ENCODE measurements at regions not wholly inside any gene's neighbourhood (a gene's known extent, or its start where the extent isn't known, plus 50 kb on each side); places are given as distances from the start of the nearest gene placed in this dataset.

GRCh38 chr3:184659797-184660301, 52.0 kb downstream of the MAGEF1 start:
- ChIA-PET CTCF (no interaction called here), POLR2A (no interaction called here)

- POLR2A ChIA-PET = no interaction called here
- CTCF ChIA-PET = no interaction called here
Observed at GRCh38 chr3:184658223-184658928, 53.5 kb downstream of the MAGEF1 start.

- ChIA-PET POLR2A (no interaction called here), CTCF (interaction anchor here (0.6 to 0.8 kb wide), 3 partner anchors 9 to 166 kb away, joined by 3 read pairs; no protein-coding TSS in a partner anchor)
Observed at GRCh38 chr3:184656829-184657681, 54.8 kb downstream of the MAGEF1 start.

GRCh38 chr3:184656458-184656828, 55.4 kb downstream of the MAGEF1 start:
- ChIA-PET CTCF (interaction anchor here (0.6 to 0.8 kb wide), 2 partner anchors 9 to 20 kb away, joined by 3 read pairs; no protein-coding TSS in a partner anchor), POLR2A (no interaction called here)

GRCh38 chr3:184655597-184655996, 56.3 kb downstream of the MAGEF1 start:
- CTCF ChIA-PET = no interaction called here
- POLR2A ChIA-PET = no interaction called here

GRCh38 chr3:184654375-184654774, 57.5 kb downstream of the MAGEF1 start:
- ChIA-PET POLR2A (no interaction called here), CTCF (no interaction called here)

GRCh38 chr3:184652465-184652864, 59.4 kb downstream of the MAGEF1 start:
- ChIA-PET POLR2A (no interaction called here), CTCF (interaction anchor here (0.6 kb wide), 1 partner anchor 572 kb away, joined by 7 read pairs; no protein-coding TSS in a partner anchor)

GRCh38 chr3:184651904-184652303, 60.0 kb downstream of the MAGEF1 start:
- CTCF ChIA-PET = no interaction called here
- POLR2A ChIA-PET = no interaction called here

GRCh38 chr3:184648636-184649035, 63.2 kb downstream of the MAGEF1 start:
- CTCF ChIA-PET = no interaction called here
- POLR2A ChIA-PET = no interaction called here

GRCh38 chr3:184647405-184647936, 64.4 kb downstream of the MAGEF1 start:
- POLR2A ChIA-PET = no interaction called here

GRCh38 chr3:184645336-184645735, 66.5 kb downstream of the MAGEF1 start:
- POLR2A ChIA-PET = no interaction called here
- CTCF ChIA-PET = no interaction called here

More at GRCh38 chr3:184647405-184647936, 64.4 kb downstream of the MAGEF1 start:
- CTCF ChIA-PET = interaction anchor here (0.6 kb wide), 1 partner anchor 653 kb away, joined by 6 read pairs; no protein-coding TSS in a partner anchor

GRCh38 chr3:184643442-184643841, 68.4 kb downstream of the MAGEF1 start:
- POLR2A ChIA-PET = no interaction called here
- CTCF ChIA-PET = no interaction called here

- POLR2A ChIA-PET = no interaction called here
- CTCF ChIA-PET = no interaction called here
Observed at GRCh38 chr3:184642631-184643285, 69.1 kb downstream of the MAGEF1 start.

GRCh38 chr3:184641430-184641829, 70.4 kb downstream of the MAGEF1 start:
- POLR2A ChIA-PET = no interaction called here

GRCh38 chr3:184639351-184639750, 72.5 kb downstream of the MAGEF1 start:
- ChIA-PET CTCF (no interaction called here), POLR2A (no interaction called here)

More at GRCh38 chr3:184641430-184641829, 70.4 kb downstream of the MAGEF1 start:
- CTCF ChIA-PET = no interaction called here

- POLR2A ChIA-PET = no interaction called here
- CTCF ChIA-PET = no interaction called here
Observed at GRCh38 chr3:184637705-184638104, 74.2 kb downstream of the MAGEF1 start.

- ChIA-PET POLR2A (no interaction called here), CTCF (interaction anchor here (1.0 kb wide), 1 partner anchor 76 kb away, joined by 4 read pairs; the partner anchor contains the start of gene EPHB3)
Observed at GRCh38 chr3:184636741-184637316, 75.0 kb downstream of the MAGEF1 start.

GRCh38 chr3:184635774-184636173, 74.2 kb downstream of the EPHB3 start:
- ChIA-PET CTCF (interaction anchor here (0.7 to 1.0 kb wide), 2 partner anchors 21 to 75 kb away, joined by 3 to 4 read pairs; partner anchors contain the start of gene EPHB3), POLR2A (no interaction called here)

GRCh38 chr3:184635126-184635525, 73.5 kb downstream of the EPHB3 start:
- CTCF ChIA-PET = no interaction called here
- POLR2A ChIA-PET = no interaction called here

GRCh38 chr3:184633237-184633579, 71.6 kb downstream of the EPHB3 start:
- ChIA-PET POLR2A (no interaction called here), CTCF (interaction anchor here (0.5 kb wide), 1 partner anchor 94 kb away, joined by 3 read pairs; no protein-coding TSS in a partner anchor)

Measured in activated CD8-positive, alpha-beta memory T cell treated with anti-CD3 and anti-CD28 coated beads for 36 hours (primary cell).